ENCODE measurements at regions not wholly inside any gene's neighbourhood (a gene's known extent, or its start where the extent isn't known, plus 50 kb on each side); places are given as distances from the start of the nearest gene placed in this dataset.

DNA sequence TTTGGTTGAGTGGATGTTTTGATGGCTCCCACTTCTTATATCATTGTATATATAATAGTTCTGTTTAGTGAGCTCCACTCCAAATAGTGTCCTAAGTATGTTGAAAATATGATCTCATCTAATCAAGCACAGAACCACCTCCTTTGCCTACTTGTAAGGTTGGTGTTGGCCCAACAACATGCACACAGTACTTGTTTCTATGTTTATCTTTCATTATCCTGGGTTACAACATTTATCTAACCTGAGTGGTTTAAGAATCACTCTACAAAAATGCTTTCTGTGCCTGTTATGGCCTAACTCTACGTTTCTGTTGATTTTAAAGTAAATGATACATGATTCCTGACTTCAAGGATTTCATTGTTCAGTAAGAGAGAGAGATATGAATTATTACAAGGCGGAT is 281.9 kb downstream of the FIGN start:
- in situ Hi-C loops (cut with MboI; ENCODE audit: low pct_unique_long_range_greater_than_20kb in 2 of 9, low sequenced_read_pairs in 9 of 9, unreplicated experiment in 9 of 9) = loop anchor here in 2 of 9 experiments (25.0 kb wide), 1 partner anchor 267 kb away; no protein-coding TSS in a partner anchor
- peaks cover 0 to 5% of the 10 kb centered on the region in 2 donors for H3K4me1 ChIP-seq (replicated peaks in 1 of 2)
- H3K27ac ChIP-seq = no peak overlapping the region
- 8 to 100% (median 70%) methylated on average over 1 to 2 of the region's 2 CpGs; no CpG with 5 or more reads in 1 of the 10 experiments for WGBS, 10 experiments
- no peak overlapping the region for H3K4me3 ChIP-seq
- ATAC-seq (replicated peaks in 6 of 8) = no peak

DNA sequence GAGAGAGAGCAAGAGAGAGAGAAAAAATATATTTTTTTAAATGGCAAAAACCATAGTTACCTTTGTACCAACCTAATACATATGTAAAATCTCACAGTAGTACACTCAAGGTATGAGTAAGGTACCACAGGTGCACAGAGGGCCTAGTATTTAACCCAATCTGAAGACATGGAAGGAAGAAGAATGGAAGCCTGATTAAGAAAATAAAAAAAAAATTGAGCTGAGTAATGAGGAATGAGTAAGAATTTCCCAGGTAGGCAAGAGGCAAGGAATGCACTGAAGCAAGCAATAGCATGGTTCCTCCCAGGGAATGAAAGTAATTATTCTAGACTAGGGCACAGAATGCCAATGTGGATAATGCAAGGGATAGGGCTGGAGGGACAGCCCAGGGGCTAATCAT is 294.2 kb downstream of the FIGN start:
- H3K27ac ChIP-seq = no peak overlapping the region
- H3K4me1 ChIP-seq (replicated peaks in 1 of 2) = peaks cover 0 to 3% of the 10 kb centered on the region in 2 donors
- no peak overlapping the region for H3K4me3 ChIP-seq
- ATAC-seq (replicated peaks in 6 of 8) = no peak
- in situ Hi-C loops (cut with MboI; ENCODE audit: low pct_unique_long_range_greater_than_20kb in 2 of 9, low sequenced_read_pairs in 9 of 9, unreplicated experiment in 9 of 9) = no loop called here

DNA sequence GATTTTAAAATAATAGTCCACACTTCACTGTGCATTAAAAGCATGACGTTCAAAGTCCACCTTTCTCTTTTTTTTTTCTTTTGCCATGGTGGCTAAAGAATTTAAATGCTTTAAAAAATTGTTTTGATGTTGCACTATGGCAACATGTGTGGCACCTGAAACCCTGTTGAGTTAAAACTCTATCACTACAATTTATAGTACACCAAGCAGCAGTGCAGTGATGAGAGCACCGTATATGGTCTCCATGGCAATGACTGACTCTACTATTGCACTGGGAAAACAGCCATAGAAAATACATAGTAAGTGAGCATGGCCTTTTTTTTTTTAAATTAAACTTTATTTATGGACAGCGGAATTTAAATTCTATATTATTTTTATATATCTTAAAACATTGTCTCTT is 298.8 kb downstream of the FIGN start:
- peak in 1 of 8 experiments; percentile 63 for ATAC-seq (replicated peaks in 6 of 8)
- Histone ChIP-seq H3K27ac (no peak overlapping the region), H3K4me3 (no peak overlapping the region), H3K4me1 (replicated peaks in 1 of 2) (no peaks in the 10 kb centered on the region)
- in situ Hi-C loops (cut with MboI; ENCODE audit: low pct_unique_long_range_greater_than_20kb in 2 of 9, low sequenced_read_pairs in 9 of 9, unreplicated experiment in 9 of 9) = no loop called here
- WGBS, 10 experiments = 34 to 100% (median 79%) methylated on average over 1 to 3 of the region's 3 CpGs

GRCh38 chr2:163428187-163428586 is 307.6 kb downstream of the FIGN start:
- WGBS, 10 experiments = 37 to 95% (median 78%) methylated on average over 2 to 4 of the region's 4 CpGs
- in situ Hi-C loops (cut with MboI; ENCODE audit: low pct_unique_long_range_greater_than_20kb in 2 of 9, low sequenced_read_pairs in 9 of 9, unreplicated experiment in 9 of 9) = no loop called here
- Histone ChIP-seq H3K4me1 (replicated peaks in 1 of 2) (no peaks in the 10 kb centered on the region), H3K27ac (no peak overlapping the region), H3K4me3 (no peak overlapping the region)
- ATAC-seq (replicated peaks in 6 of 8) = no peak

- WGBS, 10 experiments = 89 to 100% (median 97%) methylated on average over 1 to 2 of the region's 2 CpGs; no CpG with 5 or more reads in 2 of the 10 experiments
- Histone ChIP-seq H3K27ac (no peak overlapping the region), H3K4me1 (replicated peaks in 1 of 2) (no peaks in the 10 kb centered on the region), H3K4me3 (no peak overlapping the region)
- in situ Hi-C loops (cut with MboI; ENCODE audit: low pct_unique_long_range_greater_than_20kb in 2 of 9, low sequenced_read_pairs in 9 of 9, unreplicated experiment in 9 of 9) = no loop called here
- ATAC-seq (replicated peaks in 6 of 8) = no peak
These were observed 315.2 kb downstream of the FIGN start for GRCh38 chr2:163420604-163421003.

DNA sequence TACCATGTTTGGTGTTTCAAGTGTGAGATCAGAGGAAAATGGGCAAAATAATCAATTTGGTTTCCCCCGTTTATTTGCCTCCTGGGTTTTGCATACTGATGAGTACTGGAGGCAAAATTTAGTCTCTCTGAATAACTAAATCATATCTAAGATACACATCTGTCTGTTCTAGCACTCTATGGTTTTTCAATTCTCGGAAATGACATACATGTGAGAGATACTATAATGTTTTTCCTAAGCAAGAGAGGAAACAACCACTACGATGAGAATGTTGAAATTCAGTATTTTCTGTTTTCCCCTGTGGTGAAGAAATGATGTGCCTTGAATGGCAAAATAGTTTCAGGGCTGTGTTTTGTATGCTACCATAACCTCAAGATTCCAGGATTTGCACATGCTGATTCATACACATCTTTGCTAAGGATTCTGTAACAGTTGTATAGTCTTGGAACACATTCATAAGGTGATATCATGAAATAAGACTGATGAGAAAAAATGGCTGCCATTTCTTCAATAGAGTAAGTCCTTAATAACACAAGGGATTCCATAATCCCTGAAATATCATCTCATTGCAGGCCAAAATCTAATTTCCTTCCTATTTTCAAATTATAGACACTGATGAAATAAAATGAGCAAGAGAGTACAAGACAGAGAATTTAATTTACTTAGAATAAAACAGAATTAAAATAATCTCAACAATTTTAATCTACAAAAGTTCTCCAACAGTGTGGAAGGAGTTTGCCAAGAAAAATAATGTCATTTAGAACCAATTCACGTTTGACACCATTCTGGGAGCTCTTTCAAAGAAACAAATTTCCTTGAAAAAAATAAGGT is 316.6 kb downstream of the FIGN start:
- Histone ChIP-seq H3K4me3 (no peak overlapping the region), H3K27ac (no peak overlapping the region), H3K4me1 (replicated peaks in 1 of 2) (no peaks in the 10 kb centered on the region)
- WGBS, 10 experiments = 40 to 98% (median 78%) methylated on average over 1 to 4 of the region's 4 CpGs
- in situ Hi-C loops (cut with MboI; ENCODE audit: low pct_unique_long_range_greater_than_20kb in 2 of 9, low sequenced_read_pairs in 9 of 9, unreplicated experiment in 9 of 9) = no loop called here
- no peak for ATAC-seq (replicated peaks in 6 of 8)

GRCh38 chr2:163417596-163418337 is 318.0 kb downstream of the FIGN start:
- WGBS, 10 experiments = 47 to 100% (median 88%) methylated on average over 1 to 2 of the region's 2 CpGs; no CpG with 5 or more reads in 1 of the 10 experiments
- ATAC-seq (replicated peaks in 6 of 8) = no peak
- no peak overlapping the region for H3K4me3 ChIP-seq
- H3K4me1 ChIP-seq (replicated peaks in 1 of 2) = no peaks in the 10 kb centered on the region
- in situ Hi-C loops (cut with MboI; ENCODE audit: low pct_unique_long_range_greater_than_20kb in 2 of 9, low sequenced_read_pairs in 9 of 9, unreplicated experiment in 9 of 9) = no loop called here
- H3K27ac ChIP-seq = no peak overlapping the region

- no peak for ATAC-seq (replicated peaks in 6 of 8)
- no peak overlapping the region for H3K27ac ChIP-seq
- in situ Hi-C loops (cut with MboI; ENCODE audit: low pct_unique_long_range_greater_than_20kb in 2 of 9, low sequenced_read_pairs in 9 of 9, unreplicated experiment in 9 of 9) = no loop called here
- WGBS, 10 experiments = 10 to 90% (median 77%) methylated on average over 1 to 3 of the region's 3 CpGs
- H3K4me1 ChIP-seq (replicated peaks in 1 of 2) = no peaks in the 10 kb centered on the region
- H3K4me3 ChIP-seq = no peak overlapping the region
These were observed 321.7 kb downstream of the FIGN start for GRCh38 chr2:163414121-163414520.

GRCh38 chr2:163407296-163407695 is 328.5 kb downstream of the FIGN start:
- ATAC-seq (replicated peaks in 6 of 8) = peak in 3 of 8 experiments; percentile 75 to 85 (median 79)
- H3K4me1 ChIP-seq (replicated peaks in 1 of 2) = no peaks in the 10 kb centered on the region
- in situ Hi-C loops (cut with MboI; ENCODE audit: low pct_unique_long_range_greater_than_20kb in 2 of 9, low sequenced_read_pairs in 9 of 9, unreplicated experiment in 9 of 9) = no loop called here
- no peak overlapping the region for H3K27ac ChIP-seq
- no peak overlapping the region for H3K4me3 ChIP-seq
- WGBS, 10 experiments = 8 to 94% (median 67%) methylated on average over 1 to 3 of the region's 3 CpGs; no CpG with 5 or more reads in 3 of the 10 experiments

- no peaks in the 10 kb centered on the region for H3K4me1 ChIP-seq (replicated peaks in 1 of 2)
- no peak for ATAC-seq (replicated peaks in 6 of 8)
- no peak overlapping the region for H3K4me3 ChIP-seq
- WGBS, 10 experiments = 72 to 100% (median 93%) methylated on average over 1 to 2 of the region's 2 CpGs; no CpG with 5 or more reads in 2 of the 10 experiments
- in situ Hi-C loops (cut with MboI; ENCODE audit: low pct_unique_long_range_greater_than_20kb in 2 of 9, low sequenced_read_pairs in 9 of 9, unreplicated experiment in 9 of 9) = no loop called here
- H3K27ac ChIP-seq = no peak overlapping the region
These were observed 330.5 kb downstream of the FIGN start for GRCh38 chr2:163405298-163405697.

GRCh38 chr2:163401481-163401880 is 334.3 kb downstream of the FIGN start:
- Histone ChIP-seq H3K27ac (no peak overlapping the region), H3K4me1 (replicated peaks in 1 of 2) (no peaks in the 10 kb centered on the region), H3K4me3 (no peak overlapping the region)
- in situ Hi-C loops (cut with MboI; ENCODE audit: low pct_unique_long_range_greater_than_20kb in 2 of 9, low sequenced_read_pairs in 9 of 9, unreplicated experiment in 9 of 9) = no loop called here
- WGBS, 10 experiments = 32 to 80% (median 62%) methylated on average over 2 to 3 of the region's 3 CpGs; no CpG with 5 or more reads in 1 of the 10 experiments
- ATAC-seq (replicated peaks in 6 of 8) = peak in 2 of 8 experiments; percentile 36 to 53

DNA sequence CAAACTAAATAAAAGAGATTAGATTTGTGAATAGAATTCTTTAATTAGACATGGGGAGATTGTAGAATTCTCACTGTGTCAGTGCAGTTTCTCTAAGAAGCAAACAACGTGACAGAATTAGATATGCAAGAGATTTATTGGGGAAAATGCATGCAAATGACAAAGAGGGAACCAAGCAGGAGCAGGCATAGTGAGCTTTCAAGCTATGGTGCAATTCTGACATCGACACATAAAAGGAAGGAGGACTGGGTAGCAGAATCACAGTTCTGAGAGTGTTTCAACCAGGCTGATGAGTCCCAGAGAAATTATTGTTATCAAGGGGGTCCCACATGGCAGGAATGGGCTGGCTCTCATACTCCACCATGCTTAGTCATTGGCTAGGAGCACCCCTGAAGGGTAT is 338.4 kb downstream of the FIGN start:
- ATAC-seq (replicated peaks in 6 of 8) = peak in 1 of 8 experiments; percentile 42
- Histone ChIP-seq H3K4me3 (no peak overlapping the region), H3K4me1 (replicated peaks in 1 of 2) (no peaks in the 10 kb centered on the region), H3K27ac (no peak overlapping the region)
- WGBS, 10 experiments = 14 to 100% (median 74%) methylated on average over 1 to 2 of the region's 2 CpGs
- in situ Hi-C loops (cut with MboI; ENCODE audit: low pct_unique_long_range_greater_than_20kb in 2 of 9, low sequenced_read_pairs in 9 of 9, unreplicated experiment in 9 of 9) = no loop called here

DNA sequence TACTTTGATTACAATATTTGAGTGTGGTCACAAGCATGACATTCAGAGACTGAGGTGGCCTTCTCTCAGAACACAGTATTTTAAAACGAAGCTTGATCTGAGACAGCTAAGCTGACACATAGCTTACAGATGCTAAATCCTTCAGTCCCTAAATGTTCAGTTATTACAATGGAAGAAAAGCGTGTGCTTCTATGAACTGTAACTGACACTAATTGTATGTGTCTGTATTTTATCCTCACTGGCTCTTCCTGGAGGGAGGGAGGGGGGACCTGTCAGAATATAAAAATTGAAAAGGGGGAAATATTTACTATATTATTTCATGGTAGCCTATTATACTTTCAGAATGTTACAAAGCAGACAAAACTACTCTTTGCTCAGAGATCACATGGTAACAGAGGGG is 340.2 kb downstream of the FIGN start:
- H3K4me1 ChIP-seq (replicated peaks in 1 of 2) = no peaks in the 10 kb centered on the region
- in situ Hi-C loops (cut with MboI; ENCODE audit: low pct_unique_long_range_greater_than_20kb in 2 of 9, low sequenced_read_pairs in 9 of 9, unreplicated experiment in 9 of 9) = no loop called here
- no peak overlapping the region for H3K27ac ChIP-seq
- 55 to 100% (median 80%) methylated on average over 1 to 2 of the region's 2 CpGs; no CpG with 5 or more reads in 3 of the 10 experiments for WGBS, 10 experiments
- H3K4me3 ChIP-seq = no peak overlapping the region
- ATAC-seq (replicated peaks in 6 of 8) = no peak
